Ascending aorta (tissue), 2 donors: ENCODE measurements at regions not wholly inside any gene's neighbourhood (a gene's known extent, or its start where the extent isn't known, plus 50 kb on each side); places are given as distances from the start of the nearest gene placed in this dataset.

Source experiments
- DNase-seq, 2 donors: peaks; one replicate each; pipeline ENCODE4 v3.0.0-alpha.2; 2019; ENCODE audit warnings: low spot score in 2 of 2
- H3K27ac ChIP-seq, 2 donors: fragments of 200-600 bp; sonication (generic); one replicate each; pipeline ENCODE4 v1.5.1; 2016 to 2017; ENCODE audit warnings: mild to moderate bottlenecking in 1 of 2
- H3K27me3 ChIP-seq: fragments of 200-600 bp; sonication (generic); one replicate; pipeline ENCODE4 v1.5.1; 2017
- H3K36me3 ChIP-seq, 2 donors: fragments of 200-600 bp; sonication (generic); one replicate each; pipeline ENCODE4 v1.5.1; 2016
- H3K4me1 ChIP-seq, 2 donors: fragments of 200-600 bp; sonication (generic); one replicate each; pipeline ENCODE4 v1.5.1; 2016 to 2017; ENCODE audit warnings: mild to moderate bottlenecking in 1 of 2
- H3K4me3 ChIP-seq, 2 donors: fragments of 200-600 bp; sonication (generic); one replicate each; pipeline ENCODE4 v1.5.1; 2016 to 2017; ENCODE audit warnings: mild to moderate bottlenecking in 1 of 2
- H3K9me3 ChIP-seq, 2 donors: fragments of 200-600 bp; sonication (generic); one replicate each; pipeline ENCODE4 v1.5.1; 2016
- intact Hi-C: fragments of 100-400 bp; cut with DNase I; formaldehyde crosslinking; loops from one replicate; pipeline ENCODE4 v1.15.1; 2023
- TF ChIP-seq, protein P1 (sequence below), 3 experiments: fragments of 200-600 bp in 2 of 3; fragments of 450-650 bp in 1 of 3; sonication (generic) in 2 of 3; IDR thresholded peaks; one replicate each; pipeline ENCODE4 v1.5.1; 2016 to 2019; ENCODE audit warnings: antibody characterized with exemption in 3 of 3, mild to moderate bottlenecking in 1 of 3, moderate library complexity in 1 of 3

DNA sequence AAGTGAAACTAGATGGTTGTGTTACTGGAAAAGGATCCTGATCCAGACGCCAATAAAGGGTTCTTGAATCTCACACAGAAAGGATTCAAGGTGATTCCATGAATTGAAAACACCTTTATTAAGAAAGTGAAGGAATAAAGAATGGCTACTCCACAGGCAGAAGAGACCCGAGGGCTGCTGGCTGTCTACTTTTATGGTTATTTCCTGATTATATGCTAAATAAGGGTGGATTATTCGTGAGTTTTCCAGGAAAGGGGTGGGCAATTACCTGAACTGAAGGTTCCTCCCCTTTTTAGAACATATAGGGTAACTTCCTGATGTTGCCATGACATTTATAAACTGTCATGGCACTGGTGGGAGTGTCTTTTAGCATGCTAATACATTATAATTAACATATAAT, 50.9 kb upstream of the WARS2 start:
- TF ChIP-seq, protein P1, sequence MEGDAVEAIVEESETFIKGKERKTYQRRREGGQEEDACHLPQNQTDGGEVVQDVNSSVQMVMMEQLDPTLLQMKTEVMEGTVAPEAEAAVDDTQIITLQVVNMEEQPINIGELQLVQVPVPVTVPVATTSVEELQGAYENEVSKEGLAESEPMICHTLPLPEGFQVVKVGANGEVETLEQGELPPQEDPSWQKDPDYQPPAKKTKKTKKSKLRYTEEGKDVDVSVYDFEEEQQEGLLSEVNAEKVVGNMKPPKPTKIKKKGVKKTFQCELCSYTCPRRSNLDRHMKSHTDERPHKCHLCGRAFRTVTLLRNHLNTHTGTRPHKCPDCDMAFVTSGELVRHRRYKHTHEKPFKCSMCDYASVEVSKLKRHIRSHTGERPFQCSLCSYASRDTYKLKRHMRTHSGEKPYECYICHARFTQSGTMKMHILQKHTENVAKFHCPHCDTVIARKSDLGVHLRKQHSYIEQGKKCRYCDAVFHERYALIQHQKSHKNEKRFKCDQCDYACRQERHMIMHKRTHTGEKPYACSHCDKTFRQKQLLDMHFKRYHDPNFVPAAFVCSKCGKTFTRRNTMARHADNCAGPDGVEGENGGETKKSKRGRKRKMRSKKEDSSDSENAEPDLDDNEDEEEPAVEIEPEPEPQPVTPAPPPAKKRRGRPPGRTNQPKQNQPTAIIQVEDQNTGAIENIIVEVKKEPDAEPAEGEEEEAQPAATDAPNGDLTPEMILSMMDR (IDR thresholded peaks at IDR 0.05) = no peak
- no peaks in the 10 kb centered on the region for H3K36me3 ChIP-seq
- H3K4me3 ChIP-seq = no peak overlapping the region

DNA sequence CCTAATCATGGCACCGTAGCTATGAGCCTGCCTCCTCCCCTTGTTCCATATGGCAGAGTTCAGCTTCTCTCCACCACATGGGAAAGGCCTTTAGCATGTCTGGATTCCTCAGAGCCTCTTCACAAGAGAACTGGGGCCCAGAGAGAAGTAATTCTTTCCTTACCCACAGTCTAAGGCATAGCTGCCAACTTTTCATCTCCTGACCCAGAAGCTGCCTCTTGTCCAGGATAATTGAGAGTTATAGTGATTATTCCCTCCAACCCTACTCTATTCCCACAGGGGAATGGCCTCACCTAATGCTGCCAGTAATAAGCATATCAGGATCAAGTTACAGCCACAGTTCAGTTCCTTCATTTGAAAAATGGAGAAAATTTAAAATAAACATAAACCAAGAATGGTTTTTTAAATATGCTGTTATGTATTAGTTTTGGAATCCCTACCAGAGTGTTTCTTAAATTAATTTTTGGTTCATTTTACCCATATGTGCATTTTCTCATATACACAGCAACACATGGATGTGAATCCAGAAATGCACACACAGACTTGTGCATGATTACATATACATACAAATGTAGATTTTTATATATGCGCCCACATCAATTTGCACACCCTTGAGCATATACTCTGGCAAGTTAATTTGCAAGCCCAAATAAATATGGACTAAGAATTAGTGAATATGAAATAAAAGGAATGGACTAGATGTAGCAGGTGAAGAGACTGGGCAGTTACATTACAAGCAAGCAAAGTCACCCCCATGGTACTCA, 63.9 kb upstream of the WARS2 start:
- no peaks in the 10 kb centered on the region for H3K36me3 ChIP-seq
- no peaks in the 10 kb centered on the region for H3K4me1 ChIP-seq
- intact Hi-C loops = no loop called here
- TF ChIP-seq, protein P1 (IDR thresholded peaks at IDR 0.05) = no peak
- no peak overlapping the region for H3K4me3 ChIP-seq
- H3K27ac ChIP-seq = no peak overlapping the region
- peaks cover 0 to 8% of the 10 kb centered on the region in 2 donors for H3K9me3 ChIP-seq
- H3K27me3 ChIP-seq = no peaks in the 10 kb centered on the region
- DNase-seq = no peak

More for the DNA sequence above, 50.9 kb upstream of the WARS2 start:
- Histone ChIP-seq H3K4me1 (no peaks in the 10 kb centered on the region), H3K27me3 (no peaks in the 10 kb centered on the region), H3K27ac (no peak overlapping the region), H3K9me3 (peaks cover 0 to 12% of the 10 kb centered on the region in 2 donors)
- no peak for DNase-seq
- intact Hi-C loops = no loop called here

DNA sequence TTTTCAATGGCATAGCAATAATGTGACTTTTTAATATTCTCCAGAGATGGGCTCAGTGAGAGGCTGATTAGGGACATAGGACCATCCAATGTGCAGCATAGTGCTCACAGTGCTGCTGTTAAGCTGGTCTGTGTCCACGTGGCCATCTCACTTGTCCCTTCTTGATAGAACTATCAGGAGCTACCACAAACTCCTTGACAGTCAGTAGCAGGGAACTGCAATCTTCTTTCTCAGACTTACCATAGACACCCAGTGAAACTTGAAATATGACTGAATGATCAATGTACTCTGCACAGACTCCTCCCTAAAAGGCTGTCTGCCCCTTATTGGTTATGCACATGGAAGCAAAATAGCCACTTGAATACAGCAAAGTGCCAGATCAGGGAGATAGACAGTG, 64.5 kb upstream of the WARS2 start:
- Histone ChIP-seq H3K9me3 (peaks cover 0 to 6% of the 10 kb centered on the region in 2 donors), H3K27me3 (no peaks in the 10 kb centered on the region), H3K27ac (no peak overlapping the region), H3K4me1 (no peaks in the 10 kb centered on the region), H3K4me3 (no peak overlapping the region), H3K36me3 (no peaks in the 10 kb centered on the region)
- no peak for DNase-seq
- TF ChIP-seq, protein P1 (IDR thresholded peaks at IDR 0.05) = no peak
- intact Hi-C loops = no loop called here

DNA sequence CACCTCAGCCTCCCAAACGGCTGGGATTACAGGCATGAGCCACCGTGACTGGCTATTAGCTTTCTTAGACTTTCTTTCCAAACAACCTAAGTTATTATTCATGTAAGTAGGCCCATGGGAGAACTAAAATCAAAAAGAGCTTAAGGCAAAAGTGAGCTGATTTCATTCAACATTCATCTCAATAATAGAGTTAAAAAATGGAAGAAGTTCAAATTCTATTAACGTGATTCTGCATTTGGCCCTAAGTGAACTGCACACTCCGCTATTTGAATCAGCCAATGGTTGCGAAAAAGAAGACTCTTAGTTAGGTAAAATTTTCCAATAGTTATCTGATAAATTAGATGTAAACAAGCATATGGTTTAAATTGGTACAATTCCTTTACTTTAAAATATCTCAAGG, 68.6 kb upstream of the WARS2 start:
- Histone ChIP-seq H3K27me3 (no peaks in the 10 kb centered on the region), H3K9me3 (no peaks in the 10 kb centered on the region), H3K27ac (no peak overlapping the region), H3K4me3 (no peak overlapping the region), H3K4me1 (no peaks in the 10 kb centered on the region), H3K36me3 (no peaks in the 10 kb centered on the region)
- intact Hi-C loops = no loop called here
- DNase-seq = no peak
- TF ChIP-seq, protein P1 (IDR thresholded peaks at IDR 0.05) = no peak

DNA sequence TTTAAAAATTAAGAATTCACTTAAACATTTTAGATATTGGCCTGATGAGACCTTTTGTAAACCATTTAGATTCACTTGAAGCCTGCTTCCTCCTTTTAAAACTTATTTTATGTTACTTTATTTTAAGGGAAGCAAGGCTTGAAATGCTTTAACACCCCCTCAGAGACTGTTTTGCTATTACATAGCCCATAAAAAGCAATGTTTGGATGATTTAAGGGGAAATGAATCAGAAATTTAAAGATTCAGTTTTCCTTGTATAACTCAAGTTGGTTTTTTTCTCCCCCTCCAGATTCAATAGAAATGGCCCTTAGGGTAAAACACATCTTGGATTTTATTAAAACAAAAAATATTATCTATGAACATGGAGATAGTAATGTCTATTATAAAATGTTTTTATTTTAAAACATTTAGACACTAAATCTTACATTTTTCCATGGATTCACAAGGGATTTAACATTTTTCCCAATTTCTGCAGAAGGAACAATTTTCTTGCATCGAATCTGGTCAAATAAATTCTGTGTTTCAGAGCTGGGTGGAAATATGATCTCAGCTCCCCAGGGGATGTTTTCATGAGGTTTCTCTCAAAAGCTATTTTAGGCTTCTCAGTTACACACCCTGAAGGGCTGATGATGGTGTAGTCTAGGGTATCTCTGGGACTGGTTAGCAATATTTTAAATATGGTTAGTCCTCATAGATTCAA, 69.3 kb upstream of the WARS2 start:
- no peaks in the 10 kb centered on the region for H3K27me3 ChIP-seq
- no peaks in the 10 kb centered on the region for H3K4me1 ChIP-seq
- H3K9me3 ChIP-seq = no peaks in the 10 kb centered on the region
- TF ChIP-seq, protein P1 (IDR thresholded peaks at IDR 0.05) = no peak
- H3K4me3 ChIP-seq = no peak overlapping the region
- no peak for DNase-seq
- no peak overlapping the region for H3K27ac ChIP-seq
- no peaks in the 10 kb centered on the region for H3K36me3 ChIP-seq
- intact Hi-C loops = no loop called here
